Head of caudate nucleus (tissue), 42 donors: ENCODE measurements at regions not wholly inside any gene's neighbourhood (a gene's known extent, or its start where the extent isn't known, plus 50 kb on each side); places are given as distances from the start of the nearest gene placed in this dataset.
"Not testable (repeated sequence)": the region's sequence is repeated elsewhere in the genome, so short reads cannot be mapped to it uniquely, and the experiment has no call there.

Experiments used
- DNase-seq, 42 donors: peaks; one replicate each; pipeline versions ENCODE4 v3.0.0 to v3.0.0-alpha.2; 2020 to 2021; ENCODE audit warnings: mixed read lengths in 7 of 42
- intact Hi-C: fragments of 100-400 bp; cut with DNase I; formaldehyde crosslinking; loops from one replicate; pipeline ENCODE4 v1.15.0; 2022

GRCh38 chr3:147471741-147472140, 62.6 kb downstream of the ZIC1 start:
- no peak for DNase-seq
- intact Hi-C loops, result no loop called here

GRCh38 chr3:147472846-147473245, 63.7 kb downstream of the ZIC1 start:
- DNase-seq, result peak in 2 of 42 donors; percentile 23 to 24

DNA sequence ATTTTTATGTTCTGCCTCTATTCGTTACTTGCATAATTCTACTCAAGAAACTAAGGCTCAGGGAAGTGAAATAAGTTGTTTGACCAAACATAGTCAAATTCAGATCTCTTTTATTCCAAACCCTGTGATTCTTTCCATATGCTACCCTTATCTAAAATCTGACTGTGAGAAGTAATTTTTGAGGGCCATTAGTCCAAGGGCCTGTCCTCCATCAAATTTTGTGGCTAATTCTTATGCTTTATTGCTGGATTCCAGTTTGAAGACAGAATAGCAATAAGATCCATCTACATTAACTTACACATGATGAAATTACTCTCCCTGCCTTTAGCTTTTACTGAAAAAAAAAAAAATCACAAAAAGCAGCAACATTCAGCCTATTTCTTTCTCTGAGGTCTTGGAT, 74.0 kb downstream of the ZIC1 start:
- intact Hi-C loops, result no loop called here
- no peak for DNase-seq

More at GRCh38 chr3:147472846-147473245, 63.7 kb downstream of the ZIC1 start:
- intact Hi-C loops, result no loop called here

- intact Hi-C loops, result no loop called here
- no peak for DNase-seq
Measured at GRCh38 chr3:147483578-147483977, 74.4 kb downstream of the ZIC1 start.

GRCh38 chr3:147493065-147493464, 83.9 kb downstream of the ZIC1 start:
- DNase-seq, result no peak
- intact Hi-C loops, result no loop called here

DNA sequence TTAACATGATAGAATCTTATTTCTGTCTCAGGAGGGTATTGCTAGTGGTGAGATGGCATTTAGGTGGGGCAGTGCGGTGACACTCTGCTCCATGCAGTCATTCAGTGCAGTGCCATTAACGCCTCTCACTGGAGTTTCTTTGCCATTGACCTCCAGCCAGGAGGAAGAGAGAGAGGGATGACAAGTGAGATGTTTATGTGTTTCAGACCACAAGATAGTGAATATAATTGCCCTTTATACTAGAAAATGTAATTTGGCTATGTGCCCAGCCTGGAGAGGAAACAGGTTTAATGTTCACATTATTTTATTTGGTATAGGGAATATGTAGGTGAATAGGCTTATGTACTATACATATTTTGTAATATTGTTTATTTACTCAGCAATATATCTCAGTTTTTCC, 84.5 kb downstream of the ZIC1 start:
- DNase-seq, result no peak
- intact Hi-C loops, result no loop called here

DNA sequence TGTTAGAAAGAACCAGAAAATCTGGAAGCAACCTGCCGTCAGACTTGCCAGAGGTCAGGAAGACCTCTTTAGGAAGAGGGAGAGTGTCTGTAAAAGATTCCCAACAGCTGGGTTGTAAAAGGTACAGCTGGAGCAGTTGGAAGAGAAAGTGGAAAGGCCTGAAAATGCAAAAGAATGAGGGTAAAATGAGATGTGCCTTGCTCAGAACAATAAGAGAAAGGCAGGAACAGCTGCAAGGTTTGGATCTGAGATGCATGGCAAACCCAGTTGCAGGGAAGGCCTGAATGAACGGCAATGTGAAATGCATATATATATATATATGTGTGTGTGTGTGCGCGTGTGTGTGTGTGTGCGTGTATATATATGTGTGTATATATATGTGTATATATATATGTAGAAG, 88.1 kb downstream of the ZIC1 start:
- intact Hi-C loops, result no loop called here
- no peak for DNase-seq

DNA sequence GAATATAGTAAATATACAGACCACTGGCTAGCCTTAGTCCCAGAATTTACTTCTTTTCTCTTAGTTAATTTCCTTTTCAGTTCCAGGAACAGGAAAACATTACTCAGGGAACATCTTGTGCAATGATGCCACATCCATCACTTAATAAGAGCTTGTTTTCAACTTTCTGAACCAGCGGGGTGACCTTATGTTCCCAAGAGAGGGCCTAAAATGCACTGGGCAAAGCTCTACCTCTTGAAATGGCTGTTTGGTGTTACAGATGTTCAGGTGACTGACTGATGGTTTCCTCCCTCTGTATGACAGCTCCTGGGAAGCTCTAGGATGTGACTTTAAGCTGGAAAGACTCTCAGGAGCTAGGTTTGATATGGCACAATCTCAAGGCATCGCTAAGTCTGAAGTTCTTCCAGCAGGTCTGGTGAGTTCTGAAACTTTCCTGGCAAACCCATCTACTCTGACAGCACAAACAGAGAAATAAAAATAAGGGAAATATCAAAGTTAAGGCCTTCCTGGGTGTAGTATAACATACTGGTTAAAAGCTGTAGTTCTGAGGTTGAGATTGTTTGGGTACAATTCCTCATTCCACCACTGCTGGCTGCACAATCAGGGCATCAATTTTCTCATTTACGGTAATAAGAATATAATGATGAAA, 98.6 kb downstream of the ZIC1 start:
- intact Hi-C loops, result no loop called here
- DNase-seq, result no peak

DNA sequence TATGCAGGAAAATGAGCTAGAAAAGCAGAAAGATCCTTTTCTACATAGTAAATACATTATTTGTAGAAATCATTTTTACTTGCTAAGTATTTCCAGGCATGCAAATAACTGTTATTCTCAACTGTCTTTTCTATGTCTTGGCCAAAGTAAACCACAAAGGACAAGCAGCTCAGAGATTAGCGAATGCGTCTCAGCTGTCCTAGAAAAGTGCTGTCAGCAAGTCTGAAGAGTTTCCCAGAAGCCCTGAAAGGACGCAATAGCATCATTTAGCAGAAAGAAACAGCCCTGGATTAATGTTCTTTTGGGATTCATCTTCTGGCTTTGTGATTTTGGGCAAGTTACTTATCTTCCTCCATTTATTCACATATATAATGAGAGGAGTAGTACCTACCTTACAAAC, 100.3 kb downstream of the ZIC1 start:
- no peak for DNase-seq
- intact Hi-C loops, result no loop called here

DNA sequence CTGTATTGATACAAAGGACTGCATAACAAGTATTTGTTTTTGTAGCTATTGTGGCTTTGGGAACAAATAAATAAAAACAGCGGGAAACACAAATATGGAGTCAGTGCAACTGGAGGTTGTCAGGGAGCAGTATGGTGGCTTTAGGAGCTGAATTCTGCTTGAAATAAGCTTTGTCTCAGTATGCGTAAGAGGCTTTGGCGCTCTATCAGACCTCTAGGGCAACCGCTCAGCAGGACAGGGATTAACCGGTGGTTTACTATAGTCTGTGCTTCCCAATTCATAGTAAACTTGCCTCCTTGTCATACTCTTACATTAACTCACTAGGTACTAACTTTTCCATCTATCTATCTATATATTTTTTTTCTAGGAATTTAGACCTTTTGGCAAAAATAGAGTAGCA, 104.6 kb downstream of the ZIC1 start:
- no peak for DNase-seq
- intact Hi-C loops, result no loop called here

DNA sequence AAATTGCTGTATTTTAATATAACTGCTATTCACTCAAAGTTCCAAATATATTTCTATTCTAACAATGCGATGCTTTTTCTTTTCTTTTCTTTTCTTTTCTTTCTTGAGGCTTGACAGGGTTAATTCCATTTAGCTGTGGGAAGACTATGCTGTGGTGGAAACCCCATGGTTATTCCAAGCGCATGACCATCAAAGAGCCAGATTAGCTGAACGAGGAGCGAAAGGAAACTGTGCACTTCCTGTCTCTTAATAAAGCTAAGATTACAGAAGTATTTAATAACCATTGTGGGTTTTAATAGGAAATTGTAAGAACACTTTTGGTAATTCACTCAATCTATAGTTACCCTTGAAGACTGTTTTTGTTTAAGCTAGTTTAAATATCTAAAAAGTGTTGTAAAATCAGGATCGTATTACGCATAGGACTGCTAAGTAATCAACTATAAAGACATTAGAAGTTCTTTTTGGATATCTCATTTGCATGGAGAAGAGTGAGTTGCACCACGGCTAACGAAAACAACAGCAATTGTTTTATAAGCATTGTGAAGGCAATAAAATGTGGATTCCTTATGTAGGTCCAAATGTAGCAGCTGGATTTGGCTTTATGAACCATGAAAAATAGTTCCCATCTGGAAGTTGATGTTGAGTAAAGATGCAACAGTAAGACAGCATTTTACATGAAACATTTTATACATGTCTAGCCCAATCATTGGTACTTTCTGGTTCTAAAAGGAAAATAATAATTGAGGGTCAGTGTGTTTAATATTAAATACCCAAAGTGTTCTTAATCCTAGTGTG, 105.4 kb downstream of the ZIC1 start:
- intact Hi-C loops, result no loop called here
- DNase-seq, result no peak

GRCh38 chr3:147518465-147518864, 109.3 kb downstream of the ZIC1 start:
- intact Hi-C loops, result no loop called here
- DNase-seq, result no peak

GRCh38 chr3:147521646-147522045, 112.5 kb downstream of the ZIC1 start:
- intact Hi-C loops, result no loop called here
- no peak for DNase-seq

DNA sequence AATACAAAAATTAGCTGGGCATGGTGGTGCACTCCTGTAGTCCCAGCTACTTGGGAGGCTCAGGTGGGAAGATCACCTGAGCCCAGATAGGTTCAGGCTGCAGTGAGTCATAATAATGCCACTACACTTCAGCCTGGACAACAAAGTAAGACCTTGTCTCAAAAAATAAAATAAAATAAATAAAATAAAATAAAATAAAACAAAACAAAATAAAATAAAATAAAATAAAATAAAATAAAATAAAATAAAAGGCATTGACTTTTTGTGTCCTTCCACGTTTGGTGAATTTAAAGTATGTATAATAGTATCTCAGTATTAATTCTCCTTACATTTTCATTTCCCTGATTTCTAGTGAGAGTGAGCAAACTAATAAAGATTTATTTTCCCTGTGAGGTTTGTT, 113.6 kb downstream of the ZIC1 start:
- intact Hi-C loops, result not testable (repeated sequence)

GRCh38 chr3:147529551-147529950, 120.4 kb downstream of the ZIC1 start:
- intact Hi-C loops, result no loop called here
- DNase-seq, result no peak

More for the DNA sequence above, 113.6 kb downstream of the ZIC1 start:
- not testable (repeated sequence) for DNase-seq

- DNase-seq, result no peak
- intact Hi-C loops, result no loop called here
Measured at GRCh38 chr3:147538034-147538433, 128.9 kb downstream of the ZIC1 start.

DNA sequence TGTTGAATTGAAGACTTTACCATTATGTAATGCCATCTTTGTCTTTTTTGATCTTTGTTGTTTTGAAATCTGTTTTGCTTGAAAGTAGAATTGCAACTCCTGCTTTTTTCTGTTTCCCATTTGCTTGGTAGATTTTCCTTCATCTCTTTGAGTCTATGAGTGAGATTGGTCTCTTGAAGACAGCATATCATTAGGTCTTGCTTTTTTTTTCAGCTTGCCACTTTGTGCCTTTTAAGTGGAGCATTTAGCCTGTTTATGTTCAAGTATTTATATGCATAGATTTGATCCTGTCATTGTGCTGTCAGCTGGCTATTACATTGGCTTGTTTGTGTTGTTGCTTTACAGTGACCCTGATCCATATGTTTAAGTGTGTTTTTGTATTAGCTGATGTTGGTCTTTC, 131.8 kb downstream of the ZIC1 start:
- DNase-seq, result no peak
- intact Hi-C loops, result no loop called here

GRCh38 chr3:147544290-147544689, 135.1 kb downstream of the ZIC1 start:
- intact Hi-C loops, result no loop called here
- no peak for DNase-seq

DNA sequence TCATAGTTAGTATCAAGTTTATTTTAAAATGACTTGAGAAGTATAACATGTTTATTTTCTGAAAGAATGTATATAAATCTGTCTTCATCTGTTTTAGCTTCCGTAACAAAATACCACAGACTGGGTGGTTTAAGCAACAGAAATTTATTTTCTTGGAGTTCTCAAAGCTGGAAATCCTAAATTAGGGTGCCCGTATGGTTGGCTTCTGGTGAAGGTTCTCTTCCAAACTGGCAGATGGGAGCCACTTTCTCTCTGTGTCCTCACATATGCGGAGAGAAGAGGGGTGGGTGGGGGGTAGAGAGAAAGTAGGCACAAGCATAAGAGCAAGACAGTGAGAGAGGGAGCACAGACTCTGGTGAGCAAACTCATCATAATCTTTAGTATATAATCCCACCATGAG, 142.3 kb downstream of the ZIC1 start:
- no peak for DNase-seq
- intact Hi-C loops, result no loop called here

DNA sequence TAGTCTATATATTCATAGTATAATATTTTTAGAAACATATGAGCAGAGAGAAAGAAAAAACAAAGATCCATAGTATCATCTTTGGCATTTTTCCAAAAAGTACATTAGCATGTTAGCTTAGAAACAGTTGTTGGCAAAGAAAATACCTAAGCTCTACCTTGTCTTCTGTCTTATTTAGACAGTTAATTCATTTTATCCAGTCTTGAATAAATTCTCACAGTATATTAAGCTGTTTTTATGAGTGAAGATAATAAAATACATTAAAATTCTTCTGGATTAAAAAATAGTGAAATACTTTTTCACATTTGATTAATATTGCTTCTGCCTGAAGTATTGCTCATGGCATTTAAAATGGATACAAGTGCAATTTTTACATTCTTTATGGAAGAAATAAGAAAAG, 145.2 kb downstream of the ZIC1 start:
- DNase-seq, result no peak
- intact Hi-C loops, result no loop called here

DNA sequence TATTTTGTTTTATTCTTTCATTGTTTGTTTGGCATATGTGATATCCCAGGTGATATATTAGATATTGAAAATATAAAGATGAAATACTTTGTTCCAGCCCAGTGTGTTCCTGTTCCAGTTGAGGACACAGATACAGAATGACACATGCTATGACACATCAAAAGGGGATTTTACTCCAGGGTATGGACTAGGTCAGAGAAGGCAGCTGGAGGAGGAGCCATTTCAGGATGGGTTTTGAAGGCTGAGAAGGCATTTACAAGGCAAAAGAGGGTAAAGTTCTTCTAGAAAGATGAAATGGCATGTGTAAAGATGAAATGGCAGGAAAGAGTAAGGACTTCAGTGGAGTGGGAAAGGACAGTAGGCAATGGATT, 163.8 kb downstream of the ZIC1 start:
- intact Hi-C loops, result no loop called here
- DNase-seq, result no peak
